ENCODE measurements at regions not wholly inside any gene's neighbourhood (a gene's known extent, or its start where the extent isn't known, plus 50 kb on each side); places are given as distances from the start of the nearest gene placed in this dataset.
"Not testable (repeated sequence)": the region's sequence is repeated elsewhere in the genome, so short reads cannot be mapped to it uniquely, and the experiment has no call there.

GRCh38 chr3:82132210-82133069 is 371.0 kb upstream of the GBE1 start:
- DNase-seq (ENCODE audit: low spot score in 2 of 2) (no peak), FAIRE-seq (no peak)

GRCh38 chr3:82130046-82130445 is 368.6 kb upstream of the GBE1 start:
- DNase-seq (ENCODE audit: low spot score in 2 of 2) (no peak), FAIRE-seq (no peak)

GRCh38 chr3:82129221-82129801 is 367.9 kb upstream of the GBE1 start:
- DNase-seq (ENCODE audit: low spot score in 2 of 2) = no peak
- FAIRE-seq = no peak

GRCh38 chr3:82128271-82128670 is 366.8 kb upstream of the GBE1 start:
- FAIRE-seq (no peak), DNase-seq (ENCODE audit: low spot score in 2 of 2) (no peak)

- no peak for FAIRE-seq
Measured at GRCh38 chr3:82122554-82123345, 361.3 kb upstream of the GBE1 start.

GRCh38 chr3:82114589-82114988 is 353.1 kb upstream of the GBE1 start:
- DNase-seq (ENCODE audit: low spot score in 2 of 2) (no peak), FAIRE-seq (no peak)

More at GRCh38 chr3:82122554-82123345, 361.3 kb upstream of the GBE1 start:
- DNase-seq (ENCODE audit: low spot score in 2 of 2) = no peak

GRCh38 chr3:82110721-82111120 is 349.3 kb upstream of the GBE1 start:
- FAIRE-seq = not testable (repeated sequence)

GRCh38 chr3:82103241-82103640 is 341.8 kb upstream of the GBE1 start:
- DNase-seq (ENCODE audit: low spot score in 2 of 2) = no peak
- no peak for FAIRE-seq

More at GRCh38 chr3:82110721-82111120, 349.3 kb upstream of the GBE1 start:
- DNase-seq (ENCODE audit: low spot score in 2 of 2) = not testable (repeated sequence)

GRCh38 chr3:82100378-82100777 is 338.9 kb upstream of the GBE1 start:
- no peak for DNase-seq (ENCODE audit: low spot score in 2 of 2)
- no peak for FAIRE-seq

- no peak for FAIRE-seq
- DNase-seq (ENCODE audit: low spot score in 2 of 2) = no peak
Measured at GRCh38 chr3:82093641-82094040, 332.2 kb upstream of the GBE1 start.

- FAIRE-seq (no peak), DNase-seq (ENCODE audit: low spot score in 2 of 2) (no peak)
Measured at GRCh38 chr3:82088749-82089148, 327.3 kb upstream of the GBE1 start.

- no peak for FAIRE-seq
- no peak for DNase-seq (ENCODE audit: low spot score in 2 of 2)
Measured at GRCh38 chr3:82087958-82088357, 326.5 kb upstream of the GBE1 start.

- no peak for FAIRE-seq
- no peak for DNase-seq (ENCODE audit: low spot score in 2 of 2)
Measured at GRCh38 chr3:82085851-82086475, 324.5 kb upstream of the GBE1 start.

- no peak for FAIRE-seq
- no peak for DNase-seq (ENCODE audit: low spot score in 2 of 2)
Measured at GRCh38 chr3:82085356-82085755, 323.9 kb upstream of the GBE1 start.

- FAIRE-seq = no peak
Measured at GRCh38 chr3:82084824-82085223, 323.4 kb upstream of the GBE1 start.

GRCh38 chr3:82082796-82083195 is 321.4 kb upstream of the GBE1 start:
- DNase-seq (ENCODE audit: low spot score in 2 of 2) = no peak
- no peak for FAIRE-seq

More at GRCh38 chr3:82084824-82085223, 323.4 kb upstream of the GBE1 start:
- DNase-seq (ENCODE audit: low spot score in 2 of 2) = no peak

- DNase-seq (ENCODE audit: low spot score in 2 of 2) (no peak), FAIRE-seq (no peak)
Measured at GRCh38 chr3:82081351-82081750, 319.9 kb upstream of the GBE1 start.

- DNase-seq (ENCODE audit: low spot score in 2 of 2) = no peak
- no peak for FAIRE-seq
Measured at GRCh38 chr3:82080792-82081191, 319.3 kb upstream of the GBE1 start.

GRCh38 chr3:82080261-82080660 is 318.8 kb upstream of the GBE1 start:
- no peak for DNase-seq (ENCODE audit: low spot score in 2 of 2)
- FAIRE-seq = no peak

- no peak for FAIRE-seq
Measured at GRCh38 chr3:82079335-82079890, 318.0 kb upstream of the GBE1 start.

More at GRCh38 chr3:82079335-82079890, 318.0 kb upstream of the GBE1 start:
- DNase-seq (ENCODE audit: low spot score in 2 of 2) = no peak
